NB4 (cell line): ENCODE measurements at regions not wholly inside any gene's neighbourhood (a gene's known extent, or its start where the extent isn't known, plus 50 kb on each side); places are given as distances from the start of the nearest gene placed in this dataset.

Source experiments
- DNase-seq: peaks from one replicate; pipeline ENCODE4 v3.0.0; 2010; ENCODE audit warnings: low read depth
- H3K4me3 ChIP-seq: one replicate; pipeline ENCODE4 v1.5.1; 2011; ENCODE audit warnings: mild to moderate bottlenecking, low read depth, low read length, moderate library complexity
- MYC ChIP-seq: IDR thresholded peaks from 2 replicates; pipeline ENCODE4 v1.6.1; 2011; ENCODE audit warnings: low read depth, low read length
- POLR2A ChIP-seq: IDR thresholded peaks from 2 replicates; pipeline ENCODE4 v1.6.1; 2011; ENCODE audit warnings: mild to moderate bottlenecking; ENCODE audit not compliant: insufficient read length; ENCODE audit errors: extremely low read depth
- TF ChIP-seq, protein P1 (sequence below): IDR thresholded peaks from one replicate; pipeline ENCODE4 v1.5.1; 2012; ENCODE audit warnings: low read depth, low read length
- TF ChIP-seq, protein P2 (sequence below): IDR thresholded peaks from 2 replicates; pipeline ENCODE4 v1.6.1; 2011; ENCODE audit warnings: low read depth, low read length

DNA sequence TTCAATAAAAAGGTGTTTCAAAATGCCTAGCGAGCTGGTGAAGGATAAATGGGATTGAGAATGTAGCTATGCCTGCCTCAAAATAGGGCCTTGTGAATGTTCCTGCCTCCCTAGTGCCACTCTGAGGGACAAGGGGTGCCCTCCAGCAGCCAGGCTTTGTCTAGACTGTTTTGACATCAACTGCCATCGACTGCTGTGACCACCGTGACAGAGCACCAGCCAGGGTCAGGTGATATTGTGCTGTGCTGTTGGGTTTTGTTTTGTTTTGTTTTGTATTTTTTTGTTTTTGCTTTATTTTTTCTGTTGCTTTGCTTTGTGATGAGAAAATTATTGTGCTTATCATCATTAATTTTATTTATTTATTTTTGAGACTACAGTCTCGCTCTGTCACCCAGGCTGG lies 144.8 kb downstream of the SMAD6 start:
- TF ChIP-seq MYC (no peak), POLR2A (no peak)
- TF ChIP-seq, protein P1, sequence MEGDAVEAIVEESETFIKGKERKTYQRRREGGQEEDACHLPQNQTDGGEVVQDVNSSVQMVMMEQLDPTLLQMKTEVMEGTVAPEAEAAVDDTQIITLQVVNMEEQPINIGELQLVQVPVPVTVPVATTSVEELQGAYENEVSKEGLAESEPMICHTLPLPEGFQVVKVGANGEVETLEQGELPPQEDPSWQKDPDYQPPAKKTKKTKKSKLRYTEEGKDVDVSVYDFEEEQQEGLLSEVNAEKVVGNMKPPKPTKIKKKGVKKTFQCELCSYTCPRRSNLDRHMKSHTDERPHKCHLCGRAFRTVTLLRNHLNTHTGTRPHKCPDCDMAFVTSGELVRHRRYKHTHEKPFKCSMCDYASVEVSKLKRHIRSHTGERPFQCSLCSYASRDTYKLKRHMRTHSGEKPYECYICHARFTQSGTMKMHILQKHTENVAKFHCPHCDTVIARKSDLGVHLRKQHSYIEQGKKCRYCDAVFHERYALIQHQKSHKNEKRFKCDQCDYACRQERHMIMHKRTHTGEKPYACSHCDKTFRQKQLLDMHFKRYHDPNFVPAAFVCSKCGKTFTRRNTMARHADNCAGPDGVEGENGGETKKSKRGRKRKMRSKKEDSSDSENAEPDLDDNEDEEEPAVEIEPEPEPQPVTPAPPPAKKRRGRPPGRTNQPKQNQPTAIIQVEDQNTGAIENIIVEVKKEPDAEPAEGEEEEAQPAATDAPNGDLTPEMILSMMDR: no peak
- TF ChIP-seq, protein P2, sequence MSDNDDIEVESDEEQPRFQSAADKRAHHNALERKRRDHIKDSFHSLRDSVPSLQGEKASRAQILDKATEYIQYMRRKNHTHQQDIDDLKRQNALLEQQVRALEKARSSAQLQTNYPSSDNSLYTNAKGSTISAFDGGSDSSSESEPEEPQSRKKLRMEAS: no peak
- no peak overlapping the region for H3K4me3 ChIP-seq
- DNase-seq: no peak

DNA sequence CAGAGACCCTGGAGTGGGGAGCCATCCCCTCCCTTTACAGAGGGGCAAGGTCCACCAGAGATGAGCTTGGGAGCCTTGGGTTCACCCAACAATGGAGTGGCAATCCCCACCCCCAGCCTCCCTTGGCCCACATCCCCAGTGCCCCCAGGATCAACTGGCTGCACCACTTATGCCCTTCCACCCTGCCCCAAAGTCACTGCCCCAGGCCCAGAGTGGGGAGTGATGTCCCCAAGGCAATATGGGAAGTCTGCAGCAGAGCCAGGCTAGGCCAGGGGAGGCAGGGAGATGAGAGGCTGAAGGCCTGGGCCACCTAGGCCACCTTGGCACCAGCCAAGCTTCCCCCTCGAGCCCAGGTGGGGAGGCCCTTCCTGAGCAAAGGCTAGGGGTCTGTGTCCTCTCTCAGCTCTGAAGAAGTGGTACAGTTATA lies 145.5 kb downstream of the SMAD6 start:
- H3K4me3 ChIP-seq: no peak overlapping the region
- no peak for DNase-seq
- TF ChIP-seq POLR2A (no peak), MYC (no peak)
- TF ChIP-seq, protein P1: no peak
- TF ChIP-seq, protein P2: no peak

DNA sequence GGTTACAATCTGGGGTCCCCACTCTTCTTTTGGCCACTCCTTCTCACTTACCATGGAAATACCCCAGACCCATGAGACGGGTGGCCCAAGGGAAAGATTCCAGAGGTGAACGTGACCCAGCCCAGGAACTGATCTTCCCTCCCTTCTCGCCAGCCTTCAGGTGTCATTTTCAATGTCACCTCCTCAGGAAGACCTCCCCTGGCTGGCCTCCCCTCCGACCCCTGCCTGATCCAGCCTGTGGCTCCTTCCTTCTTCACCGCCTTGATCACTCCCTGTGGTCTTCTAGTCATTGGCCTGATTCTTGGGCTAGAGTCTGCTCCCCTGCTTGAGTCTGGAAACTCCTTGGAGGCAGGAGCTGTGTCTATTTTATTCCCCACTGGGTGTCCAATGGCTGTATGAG lies 146.1 kb downstream of the SMAD6 start:
- no peak for DNase-seq
- TF ChIP-seq POLR2A (no peak), MYC (no peak)
- TF ChIP-seq, protein P1: no peak
- TF ChIP-seq, protein P2: no peak
- no peak overlapping the region for H3K4me3 ChIP-seq

DNA sequence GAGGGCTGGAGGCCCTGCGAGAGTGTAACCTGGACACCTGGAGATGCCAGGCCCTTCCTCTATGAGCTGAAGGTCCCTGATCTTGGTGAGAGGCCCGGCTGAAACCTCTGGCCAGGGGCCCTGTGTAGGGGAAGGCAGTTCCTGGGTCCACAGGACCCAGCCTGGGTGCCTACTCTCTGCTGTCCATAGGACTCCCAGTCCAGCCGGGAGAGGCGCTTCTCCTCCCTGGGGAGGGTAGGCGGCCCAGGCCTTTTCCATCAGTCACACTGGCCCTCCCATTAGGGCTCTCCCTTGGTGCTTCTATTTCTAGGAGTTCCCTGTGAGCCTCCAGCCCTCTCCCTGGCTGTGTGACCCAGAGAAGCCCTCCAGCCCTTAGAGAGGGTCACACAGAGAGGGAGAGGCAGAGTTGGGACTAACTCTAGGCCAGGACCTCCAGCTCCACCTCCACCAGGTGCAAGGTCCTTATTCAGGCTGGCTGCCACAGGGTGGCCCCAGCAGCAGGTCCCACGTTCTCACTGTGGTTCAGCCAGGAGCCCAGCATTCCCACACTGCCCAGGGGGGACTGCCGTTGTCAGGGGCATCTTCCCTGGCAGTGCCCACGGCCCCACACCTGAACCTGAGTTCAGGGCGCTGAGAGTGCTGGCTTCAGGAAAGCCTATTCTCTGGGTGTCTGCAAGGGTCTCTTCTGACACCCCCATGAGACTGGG lies 146.8 kb downstream of the SMAD6 start:
- DNase-seq: no peak
- H3K4me3 ChIP-seq: no peak overlapping the region
- TF ChIP-seq, protein P2: no peak
- no peak for TF ChIP-seq MYC
- TF ChIP-seq, protein P1: no peak
- TF ChIP-seq POLR2A: no peak

DNA sequence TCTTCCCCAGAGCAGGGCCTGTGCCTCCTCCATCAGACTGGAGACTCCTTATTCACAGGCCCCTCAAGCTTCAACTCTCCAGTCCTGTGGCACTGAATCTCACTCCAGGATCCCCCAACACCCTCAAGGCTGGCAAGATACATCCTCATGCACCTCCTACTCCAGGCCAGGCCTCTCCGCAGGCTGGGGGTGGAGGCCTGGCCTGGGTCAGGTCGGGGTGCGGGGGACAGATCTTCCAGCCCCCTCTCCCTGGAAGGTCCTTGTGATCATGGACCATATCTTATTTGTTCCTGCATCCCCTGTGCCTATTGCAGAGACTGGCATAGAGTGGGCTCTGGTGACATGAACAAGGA lies 147.3 kb downstream of the SMAD6 start:
- TF ChIP-seq POLR2A: no peak
- TF ChIP-seq, protein P1: no peak
- TF ChIP-seq, protein P2: no peak
- no peak for TF ChIP-seq MYC
- DNase-seq: no peak
- H3K4me3 ChIP-seq: no peak overlapping the region

DNA sequence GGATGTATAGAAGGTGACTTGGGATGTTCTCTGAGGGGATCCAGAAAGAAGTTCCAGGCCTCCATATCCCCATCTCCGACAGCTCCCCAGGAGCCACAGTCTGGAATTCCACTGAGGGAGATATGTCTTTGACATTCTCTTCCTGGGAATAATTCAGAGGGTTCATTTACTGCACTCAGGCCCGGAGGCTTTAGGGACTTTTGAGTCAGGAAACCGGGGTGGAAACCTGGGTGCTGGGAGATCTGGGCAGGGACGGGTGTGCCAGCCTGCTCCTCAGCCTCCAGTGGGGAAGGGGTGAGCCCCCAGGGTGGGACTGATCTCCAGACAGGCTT lies 147.7 kb downstream of the SMAD6 start:
- no peak overlapping the region for H3K4me3 ChIP-seq
- no peak for DNase-seq
- TF ChIP-seq, protein P2: no peak
- no peak for TF ChIP-seq POLR2A
- TF ChIP-seq, protein P1: no peak
- TF ChIP-seq MYC: no peak
